IMR-90 (cell line): ENCODE measurements at regions not wholly inside any gene's neighbourhood (a gene's known extent, or its start where the extent isn't known, plus 50 kb on each side); places are given as distances from the start of the nearest gene placed in this dataset.

Experiments
- ATAC-seq: fragments of 200-7000 bp; cut with Tn5 transposase; 2 replicates; pipeline ENCODE4 v1.9.1; 2020; ENCODE audit warnings: low read depth, mild to moderate bottlenecking, moderate library complexity
- BruUV-seq: library from RNA; stranded (reverse); fragments of 400-500 nt; replicated peaks from 2 replicates; lab custom pipeline; 2021; lab: Mats Ljungman, UMichigan
- CTCF ChIA-PET: fragments of 300-600 bp; formaldehyde crosslinking; extraction: SDS; loops from one replicate; lab custom pipeline; 2021; ENCODE audit warnings: antibody characterized with exemption; lab: Yijun Ruan, JAX
- POLR2A ChIA-PET: fragments of 300-600 bp; sonication (Branson Sonifier 250); formaldehyde crosslinking; loops from one replicate; lab custom pipeline; 2022; ENCODE audit warnings: antibody characterized with exemption; ENCODE audit not compliant: unreplicated experiment; lab: Charles Lee
- DNase-seq: peaks from one replicate; pipeline ENCODE4 v3.0.0; 2013
- H2AFZ ChIP-seq: replicated peaks from 2 replicates; pipeline ENCODE3; 2013; ENCODE audit warnings: low read length, mild to moderate bottlenecking; ENCODE audit not compliant: poor library complexity
- H2AK5ac ChIP-seq: 2 replicates; pipeline ENCODE4 v1.6.1; 2013; ENCODE audit warnings: low read depth, low read length, inconsistent platforms
- H2AK9ac ChIP-seq: replicated peaks from 2 replicates; pipeline ENCODE3; 2013; ENCODE audit warnings: mild to moderate bottlenecking, low read depth, low read length, moderate library complexity; ENCODE audit not compliant: poor library complexity
- H2BK120ac ChIP-seq: 2 replicates; pipeline ENCODE4 v1.6.1; 2013; ENCODE audit warnings: low read depth, low read length, inconsistent platforms
- H2BK15ac ChIP-seq: 3 replicates; pipeline ENCODE4 v1.6.1; 2013; ENCODE audit warnings: low read depth, low read length, inconsistent platforms
- H2BK20ac ChIP-seq: 2 replicates; pipeline ENCODE4 v1.6.1; 2013; ENCODE audit warnings: low read depth, mild to moderate bottlenecking, inconsistent platforms, low read length, moderate library complexity
- H2BK5ac ChIP-seq: 2 replicates; pipeline ENCODE4 v1.6.1; 2013; ENCODE audit warnings: mild to moderate bottlenecking, low read depth, low read length, inconsistent platforms; ENCODE audit not compliant: poor library complexity, severe bottlenecking
- H3K14ac ChIP-seq: replicated peaks from 2 replicates; pipeline ENCODE4 v1.6.1; 2013; ENCODE audit warnings: low read depth, low read length, inconsistent platforms
- H3K18ac ChIP-seq: 2 replicates; pipeline ENCODE4 v1.6.1; 2013; ENCODE audit warnings: low read depth, low read length, control low read depth
- H3K23ac ChIP-seq: 2 replicates; pipeline ENCODE4 v1.6.1; 2013; ENCODE audit warnings: low read depth, low read length, inconsistent platforms
- H3K27ac ChIP-seq: 2 replicates; pipeline ENCODE4 v1.5.1; 2013; ENCODE audit warnings: mild to moderate bottlenecking, control low read depth, low read length; ENCODE audit not compliant: insufficient read depth
- H3K27me3 ChIP-seq: 2 replicates; pipeline ENCODE4 v1.6.1; 2013; ENCODE audit warnings: low read length; ENCODE audit not compliant: control insufficient read depth, insufficient read depth
- H3K36me3 ChIP-seq: 2 replicates; pipeline ENCODE4 v1.6.1; 2013; ENCODE audit warnings: low read length, mixed read lengths; ENCODE audit not compliant: control insufficient read depth, insufficient read depth
- H3K4ac ChIP-seq: 2 replicates; pipeline ENCODE4 v1.6.1; 2013; ENCODE audit warnings: low read depth, low read length, inconsistent platforms
- H3K4me1 ChIP-seq: 2 replicates; pipeline ENCODE4 v1.6.1; 2013; ENCODE audit warnings: low read length, mixed read lengths; ENCODE audit not compliant: control insufficient read depth, insufficient read depth
- H3K4me2 ChIP-seq: 2 replicates; pipeline ENCODE4 v1.6.1; 2013; ENCODE audit warnings: low read depth, mild to moderate bottlenecking, control low read depth, low read length, moderate library complexity
- H3K4me3 ChIP-seq: 2 replicates; pipeline ENCODE4 v1.5.1; 2013; ENCODE audit warnings: low read depth, mild to moderate bottlenecking, control low read depth, low read length, moderate library complexity; ENCODE audit not compliant: insufficient read depth
- H3K56ac ChIP-seq: 2 replicates; pipeline ENCODE4 v1.6.1; 2013; ENCODE audit warnings: low read length, inconsistent platforms; ENCODE audit not compliant: insufficient read depth; ENCODE audit errors: extremely low read depth
- H3K79me1 ChIP-seq, 2 experiments: 2 replicates each; pipeline ENCODE4 v1.6.1; 2013; ENCODE audit warnings: low read length in 2 of 2, inconsistent platforms in 1 of 2, low read depth in 1 of 2
- H3K9ac ChIP-seq: 2 replicates; pipeline ENCODE4 v1.6.1; 2013; ENCODE audit warnings: low read depth, low read length, control low read depth
- H3K9me1 ChIP-seq: 2 replicates; pipeline ENCODE4 v1.6.1; 2013; ENCODE audit warnings: low read length, inconsistent platforms; ENCODE audit not compliant: insufficient read depth
- H3K9me3 ChIP-seq: 2 replicates; pipeline ENCODE4 v1.6.1; 2013; ENCODE audit warnings: low read length; ENCODE audit not compliant: control insufficient read depth, insufficient read depth
- H4K20me1 ChIP-seq: 2 replicates; pipeline ENCODE4 v1.6.1; 2013; ENCODE audit warnings: low read length, inconsistent platforms; ENCODE audit not compliant: insufficient read depth
- H4K5ac ChIP-seq: 2 replicates; pipeline ENCODE4 v1.6.1; 2013; ENCODE audit warnings: mild to moderate bottlenecking, low read depth, low read length, control low read depth
- H4K8ac ChIP-seq, 2 experiments: 2 replicates each; pipeline ENCODE4 v1.6.1; 2013; ENCODE audit warnings: low read depth in 2 of 2, low read length in 2 of 2, control low read depth in 1 of 2, inconsistent platforms in 1 of 2
- H4K91ac ChIP-seq: 2 replicates; pipeline ENCODE4 v1.6.1; 2013; ENCODE audit warnings: low read depth, low read length, inconsistent platforms; ENCODE audit not compliant: insufficient read depth
- CEBPB ChIP-seq: IDR thresholded peaks from 2 replicates; pipeline ENCODE4 v1.6.1; 2012; ENCODE audit warnings: low read depth, low read length, improper control_type of control experiment
- CTCF ChIP-seq: conservative IDR thresholded peaks from 2 replicates; pipeline ENCODE4 v1.5.1; 2012; ENCODE audit warnings: mild to moderate bottlenecking, low read depth, low read length, improper control_type of control experiment
- dilution Hi-C: fragments of 300-500 bp; cut with HindIII; formaldehyde crosslinking; loops from one replicate; pipeline ENCODE4 v1.14.3; 2018; ENCODE audit warnings: low sequenced_read_pairs; ENCODE audit not compliant: unreplicated experiment
- in situ Hi-C: fragments of 300-500 bp; cut with MboI; formaldehyde crosslinking; loops from 3 replicates; pipeline ENCODE4 v1.14.3; 2019; ENCODE audit warnings: low sequenced_read_pairs, inconsistent platforms, mixed read lengths
- intact Hi-C: fragments of 100-400 bp; cut with micrococcal nuclease; formaldehyde crosslinking; loops from 2 replicates; pipeline ENCODE4 v1.10.0; 2022

- Histone ChIP-seq H3K27ac (peak overlapping the region; percentile 50; the same call in 1 of the 2 replicates), H2BK120ac (peak overlapping the region; percentile 87), H2AFZ (no peak overlapping the region), H3K4me3 (peak overlapping the region; percentile 22; the same call in 1 of the 2 replicates), H2BK20ac (peak overlapping the region; percentile 86), H4K20me1 (no peaks in the 10 kb centered on the region), H3K23ac (peak overlapping the region; percentile 3), H3K4me1 (peaks cover 4% of the 10 kb centered on the region; the same call in 1 of the 2 replicates), H3K56ac (no peak overlapping the region), H3K14ac (peak overlapping the region; percentile 35; the same call in 1 of the 2 replicates), H3K79me1 (no peaks in the 10 kb centered on the region), H2BK5ac (peak overlapping the region; percentile 87), H3K36me3 (no peaks in the 10 kb centered on the region), H4K5ac (peak overlapping the region; percentile 21; the same call in 1 of the 2 replicates), H2AK9ac (no peak overlapping the region), H3K4me2 (peak overlapping the region; percentile 76; the same call in 1 of the 2 replicates), H4K91ac (peak overlapping the region; percentile 35; the same call in 1 of the 2 replicates), H2BK15ac (0 out of 3 replicates have a peak overlapping the region, but pooled peaks have one; percentile 4), H3K9me3 (no peaks in the 10 kb centered on the region), H3K27me3 (no peaks in the 10 kb centered on the region), H3K4ac (peak overlapping the region; percentile 44; the same call in 1 of the 2 replicates), H2AK5ac (no peak overlapping the region), H4K8ac (peak overlapping the region in 1 of 2 experiments; percentile 22; a peak in 2 of 4 replicates), H3K9ac (no peak overlapping the region), H3K18ac (peak overlapping the region; percentile 83; the same call in 1 of the 2 replicates), H3K9me1 (no peaks in the 10 kb centered on the region)
- TF ChIP-seq CTCF (no peak), CEBPB (peak; percentile 96)
- dilution Hi-C loops (no loop called here), intact Hi-C loops (loop anchor here (5.0 kb wide), 1 partner anchor 37 kb away; no protein-coding TSS in a partner anchor), in situ Hi-C loops (no loop called here)
- DNase-seq (peak; percentile 58), ATAC-seq (peak; percentile 74)
- ChIA-PET CTCF (interaction anchor here (0.9 kb wide), 1 partner anchor 20 kb away, joined by 3 read pairs; no protein-coding TSS in a partner anchor), POLR2A (no interaction called here)
- BruUV-seq = no TSS peak
These were observed 233.0 kb downstream of the PTN start for GRCh38 chr7:137110535-137110934.
